SU-DHL-6 (cell line): ENCODE measurements at regions not wholly inside any gene's neighbourhood (a gene's known extent, or its start where the extent isn't known, plus 50 kb on each side); places are given as distances from the start of the nearest gene placed in this dataset.

Source experiments
- H2AFZ ChIP-seq: fragments of 200-600 bp; sonication (generic); 2 replicates; pipeline ENCODE4 v1.6.1; 2014; ENCODE audit warnings: low read depth, mild to moderate bottlenecking, moderate library complexity, mixed read lengths, antibody characterized with exemption, low read length; ENCODE audit not compliant: severe bottlenecking
- H3F3A ChIP-seq: fragments of 200-600 bp; shearing (Covaris generic); 2 replicates; pipeline ENCODE4 v1.6.0; 2016; ENCODE audit warnings: antibody characterized with exemption, mild to moderate bottlenecking; ENCODE audit not compliant: insufficient read depth
- H3K27ac ChIP-seq: fragments of 200-600 bp; sonication (generic); 2 replicates; pipeline ENCODE4 v1.5.1; 2016; ENCODE audit warnings: low read depth, mild to moderate bottlenecking, low read length, moderate library complexity, mixed read lengths
- H3K27me3 ChIP-seq: fragments of 200-600 bp; sonication (generic), shearing (Covaris generic); 2 replicates; pipeline ENCODE4 v1.6.0; 2014; ENCODE audit warnings: mild to moderate bottlenecking, low read length
- H3K36me3 ChIP-seq: fragments of 200-600 bp; sonication (generic); 2 replicates; pipeline ENCODE4 v1.6.1; 2014; ENCODE audit warnings: mild to moderate bottlenecking, low read length, mixed read lengths
- H3K4me2 ChIP-seq: fragments of 300-600, 200-600 bp; shearing (Covaris generic), sonication (generic); 2 replicates; pipeline ENCODE4 v1.6.0; 2014; ENCODE audit warnings: low read length, low read depth, mild to moderate bottlenecking; ENCODE audit not compliant: poor library complexity, severe bottlenecking
- H3K4me3 ChIP-seq: fragments of 200-600 bp; sonication (generic); 2 replicates; pipeline ENCODE4 v1.5.1; 2014; ENCODE audit warnings: antibody characterized with exemption, low read length, mild to moderate bottlenecking, mixed read lengths; ENCODE audit not compliant: insufficient read depth, poor library complexity, severe bottlenecking
- H3K79me2 ChIP-seq: fragments of 200-600 bp; sonication (generic); 2 replicates; pipeline ENCODE4 v1.6.1; 2014; ENCODE audit warnings: mild to moderate bottlenecking, low read length, moderate library complexity; ENCODE audit not compliant: insufficient read depth
- H3K9ac ChIP-seq: fragments of 200-600 bp; sonication (generic); 2 replicates; pipeline ENCODE4 v1.7.0; 2014; ENCODE audit warnings: mild to moderate bottlenecking, low read length
- H3K9me2 ChIP-seq: fragments of 200-600 bp; sonication (generic); replicated peaks from 2 replicates; pipeline ENCODE4 v1.6.1; 2014; ENCODE audit warnings: low read length; ENCODE audit not compliant: insufficient read depth
- H3K9me3 ChIP-seq: fragments of 200-600 bp; sonication (generic); 2 replicates; pipeline ENCODE4 v1.6.1; 2014; ENCODE audit warnings: low read length, mixed read lengths; ENCODE audit not compliant: insufficient read depth
- H4K20me1 ChIP-seq: fragments of 200-600 bp; sonication (generic); 2 replicates; pipeline ENCODE4 v1.6.1; 2014; ENCODE audit warnings: low read depth, mild to moderate bottlenecking, antibody characterized with exemption, low read length, moderate library complexity, mixed read lengths
- EZH2phosphoT487 ChIP-seq: fragments of 200-600 bp; sonication (generic), shearing (Covaris generic); conservative IDR thresholded peaks from 2 replicates; pipeline ENCODE4 v1.6.1; 2018; ENCODE audit warnings: mild to moderate bottlenecking, antibody characterized with exemption, low read length, moderate library complexity, mixed read lengths
- TF ChIP-seq, protein P1 (sequence below): fragments of 200-600 bp; sonication (generic); IDR thresholded peaks from one replicate; pipeline ENCODE4 v1.5.1; 2017; ENCODE audit warnings: antibody characterized with exemption, mild to moderate bottlenecking, low read length, moderate library complexity; ENCODE audit not compliant: insufficient read depth, poor library complexity, severe bottlenecking

DNA sequence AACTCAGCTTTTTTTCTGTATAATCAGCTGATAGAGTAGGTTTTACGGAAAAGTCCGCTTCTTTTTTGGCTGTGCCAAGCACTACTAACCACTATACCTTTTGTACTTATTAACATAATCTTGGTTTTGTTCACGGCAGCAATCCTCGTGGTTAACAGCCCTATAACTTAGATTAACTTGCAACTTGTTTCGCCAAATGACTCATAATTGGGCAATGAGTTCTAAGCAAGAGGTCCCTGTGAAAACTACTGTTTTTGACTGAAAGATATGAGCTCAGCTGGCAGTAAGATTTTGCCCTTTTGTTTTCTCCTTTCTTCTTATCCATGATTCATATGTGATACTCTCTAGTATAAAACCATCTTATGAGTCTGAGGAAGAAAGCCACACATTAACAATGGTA is 345.0 kb upstream of the PCDH15 start:
- Histone ChIP-seq H3K4me2 (no peak overlapping the region), H2AFZ (no peak overlapping the region)
- TF ChIP-seq EZH2phosphoT487: no peak

DNA sequence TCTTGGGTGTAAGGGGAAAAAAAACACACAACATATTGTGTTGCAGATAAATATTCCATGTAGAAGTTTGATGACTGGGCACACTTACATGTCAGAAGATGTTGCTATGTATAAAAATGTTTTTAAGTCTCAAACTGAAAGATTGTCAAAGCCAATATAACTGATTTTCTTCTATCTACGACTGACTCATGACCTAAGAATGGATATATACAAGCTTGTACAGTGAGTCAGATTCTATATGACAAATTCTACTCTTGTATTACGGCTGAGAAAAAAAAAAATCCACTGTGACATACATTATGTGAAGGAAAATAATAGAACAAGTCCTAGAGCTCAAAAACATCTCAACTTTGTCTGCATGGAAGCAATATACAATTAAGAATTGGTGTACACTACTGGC is 343.0 kb upstream of the PCDH15 start:
- TF ChIP-seq EZH2phosphoT487: no peak
- TF ChIP-seq, protein P1, sequence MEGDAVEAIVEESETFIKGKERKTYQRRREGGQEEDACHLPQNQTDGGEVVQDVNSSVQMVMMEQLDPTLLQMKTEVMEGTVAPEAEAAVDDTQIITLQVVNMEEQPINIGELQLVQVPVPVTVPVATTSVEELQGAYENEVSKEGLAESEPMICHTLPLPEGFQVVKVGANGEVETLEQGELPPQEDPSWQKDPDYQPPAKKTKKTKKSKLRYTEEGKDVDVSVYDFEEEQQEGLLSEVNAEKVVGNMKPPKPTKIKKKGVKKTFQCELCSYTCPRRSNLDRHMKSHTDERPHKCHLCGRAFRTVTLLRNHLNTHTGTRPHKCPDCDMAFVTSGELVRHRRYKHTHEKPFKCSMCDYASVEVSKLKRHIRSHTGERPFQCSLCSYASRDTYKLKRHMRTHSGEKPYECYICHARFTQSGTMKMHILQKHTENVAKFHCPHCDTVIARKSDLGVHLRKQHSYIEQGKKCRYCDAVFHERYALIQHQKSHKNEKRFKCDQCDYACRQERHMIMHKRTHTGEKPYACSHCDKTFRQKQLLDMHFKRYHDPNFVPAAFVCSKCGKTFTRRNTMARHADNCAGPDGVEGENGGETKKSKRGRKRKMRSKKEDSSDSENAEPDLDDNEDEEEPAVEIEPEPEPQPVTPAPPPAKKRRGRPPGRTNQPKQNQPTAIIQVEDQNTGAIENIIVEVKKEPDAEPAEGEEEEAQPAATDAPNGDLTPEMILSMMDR: no peak
- H3K27ac ChIP-seq: no peak overlapping the region
- no peaks in the 10 kb centered on the region for H3K9me3 ChIP-seq
- no peaks in the 10 kb centered on the region for H3F3A ChIP-seq
- H3K9me2 ChIP-seq: no peaks in the 10 kb centered on the region
- no peaks in the 10 kb centered on the region for H3K36me3 ChIP-seq
- H4K20me1 ChIP-seq: no peaks in the 10 kb centered on the region
- H3K4me3 ChIP-seq: no peak overlapping the region
- no peaks in the 10 kb centered on the region for H3K27me3 ChIP-seq
- no peak overlapping the region for H2AFZ ChIP-seq
- no peaks in the 10 kb centered on the region for H3K79me2 ChIP-seq
- H3K9ac ChIP-seq: no peak overlapping the region
- no peak overlapping the region for H3K4me2 ChIP-seq

More for the DNA sequence above, 345.0 kb upstream of the PCDH15 start:
- H3K27ac ChIP-seq: no peak overlapping the region
- no peaks in the 10 kb centered on the region for H3K36me3 ChIP-seq
- H3F3A ChIP-seq: no peaks in the 10 kb centered on the region
- H3K79me2 ChIP-seq: no peaks in the 10 kb centered on the region
- H3K4me3 ChIP-seq: no peak overlapping the region
- H3K9me3 ChIP-seq: no peaks in the 10 kb centered on the region
- H4K20me1 ChIP-seq: no peaks in the 10 kb centered on the region
- H3K27me3 ChIP-seq: no peaks in the 10 kb centered on the region
- H3K9me2 ChIP-seq: no peaks in the 10 kb centered on the region
- H3K9ac ChIP-seq: no peak overlapping the region

DNA sequence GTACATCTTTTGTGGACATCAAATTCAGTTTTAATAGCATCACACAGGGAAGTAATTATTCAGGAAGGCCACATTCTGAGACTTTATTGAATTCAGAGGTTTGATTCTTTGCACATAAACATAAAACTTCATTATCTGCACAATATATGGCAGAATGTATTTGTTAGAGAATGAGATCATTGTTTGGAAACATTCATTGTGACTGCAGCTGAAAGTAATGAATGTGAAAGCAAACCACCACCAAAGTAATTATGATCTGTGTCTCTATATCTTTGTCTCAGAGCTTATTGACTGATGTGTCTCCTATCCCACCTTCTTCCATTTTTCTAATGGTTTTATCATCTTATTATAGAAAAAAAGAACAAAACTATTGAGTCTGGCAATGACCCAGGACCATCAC is 340.9 kb upstream of the PCDH15 start:
- no peaks in the 10 kb centered on the region for H3K9me2 ChIP-seq
- no peak overlapping the region for H3K4me3 ChIP-seq
- no peaks in the 10 kb centered on the region for H3F3A ChIP-seq
- H3K36me3 ChIP-seq: no peaks in the 10 kb centered on the region
- no peaks in the 10 kb centered on the region for H3K27me3 ChIP-seq
- H3K27ac ChIP-seq: no peak overlapping the region
- H3K9me3 ChIP-seq: no peaks in the 10 kb centered on the region
- no peaks in the 10 kb centered on the region for H3K79me2 ChIP-seq
- H3K4me2 ChIP-seq: no peak overlapping the region
- H2AFZ ChIP-seq: no peak overlapping the region
- no peak overlapping the region for H3K9ac ChIP-seq
- no peak for TF ChIP-seq EZH2phosphoT487
- TF ChIP-seq, protein P1: no peak
- no peaks in the 10 kb centered on the region for H4K20me1 ChIP-seq

DNA sequence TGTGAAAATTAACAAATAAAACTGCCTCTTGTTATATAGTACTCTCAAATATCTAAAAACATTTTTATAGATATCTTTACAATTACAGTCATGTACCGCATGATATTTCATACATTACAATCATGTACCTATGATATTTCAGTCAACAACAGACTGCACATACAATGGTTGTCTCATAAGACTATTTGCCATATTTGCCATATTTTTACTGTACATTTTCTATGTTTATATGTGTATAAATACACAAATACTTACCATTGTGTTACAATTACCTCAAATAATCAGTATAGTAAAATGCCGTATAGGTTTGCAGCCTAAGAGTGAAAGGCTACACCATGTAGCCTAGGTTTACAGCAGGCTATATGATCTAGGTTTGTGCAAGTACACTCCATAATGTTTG is 336.0 kb upstream of the PCDH15 start:
- Histone ChIP-seq H2AFZ (no peak overlapping the region), H3K9me2 (no peaks in the 10 kb centered on the region), H3K9me3 (no peaks in the 10 kb centered on the region), H3F3A (no peaks in the 10 kb centered on the region), H3K36me3 (no peaks in the 10 kb centered on the region), H3K27me3 (no peaks in the 10 kb centered on the region), H3K4me3 (no peak overlapping the region), H3K27ac (no peak overlapping the region), H3K9ac (no peak overlapping the region), H4K20me1 (no peaks in the 10 kb centered on the region), H3K4me2 (no peak overlapping the region), H3K79me2 (no peaks in the 10 kb centered on the region)
- TF ChIP-seq, protein P1: no peak
- TF ChIP-seq EZH2phosphoT487: no peak
